ENCODE measurements at regions not wholly inside any gene's neighbourhood (a gene's known extent, or its start where the extent isn't known, plus 50 kb on each side); places are given as distances from the start of the nearest gene placed in this dataset.

GRCh38 chr21:43297989-43298388 is 128.9 kb downstream of the SIK1 start:
- no peak for TF ChIP-seq POLR2A (IDR thresholded peaks at IDR 0.05; ENCODE audit: borderline replicate concordance, extremely low read depth, insufficient read depth, insufficient read length)
- no peak for TF ChIP-seq POLR2AphosphoS5 (IDR thresholded peaks at IDR 0.05; ENCODE audit: low read depth, low read length)
- TF ChIP-seq CTCF (IDR thresholded peaks at IDR 0.05 in 2 of 3, conservative IDR thresholded peaks at IDR 0.05 in 1 of 3; ENCODE audit: borderline replicate concordance in 1 of 3, insufficient read depth in 1 of 3, low read depth in 2 of 3, low read length in 2 of 3): no peak
- no peak for TF ChIP-seq ATF3 (IDR thresholded peaks at IDR 0.05)
- no peak for TF ChIP-seq SRF (IDR thresholded peaks at IDR 0.05; ENCODE audit: low read depth)
- no peak for TF ChIP-seq EZH2 (IDR thresholded peaks at IDR 0.05)
- no peak for TF ChIP-seq EGR1 (IDR thresholded peaks at IDR 0.05; ENCODE audit: low read depth)
- no peak for TF ChIP-seq ELF1 (IDR thresholded peaks at IDR 0.05; ENCODE audit: borderline replicate concordance, low read depth)
- no peak for TF ChIP-seq MAX (IDR thresholded peaks at IDR 0.05)
- TF ChIP-seq YY1 (IDR thresholded peaks at IDR 0.05; ENCODE audit: extremely low read depth, insufficient replicate concordance, low read depth, low read length): no peak
- no peak for TF ChIP-seq EZH2phosphoT487 (IDR thresholded peaks at IDR 0.05; ENCODE audit: borderline replicate concordance)
- TF ChIP-seq ZNF274 (IDR thresholded peaks at IDR 0.05; ENCODE audit: low read depth, low read length): no peak
- TF ChIP-seq RAD21 (IDR thresholded peaks at IDR 0.05; ENCODE audit: low read depth): no peak
- no peak for TF ChIP-seq ZBTB33 (IDR thresholded peaks at IDR 0.05; ENCODE audit: extremely low read depth, insufficient replicate concordance, low read length)

All from HCT116 (cell line).